Peyer's patch (tissue), 4 donors: ENCODE measurements at regions not wholly inside any gene's neighbourhood (a gene's known extent, or its start where the extent isn't known, plus 50 kb on each side); places are given as distances from the start of the nearest gene placed in this dataset.

ENCODE experiments used
- CTCF ChIP-seq, 6 experiments: fragments of 450-650 bp in 4 of 6; fragments of 200-600 bp in 2 of 6; sonication (generic) in 1 of 6; IDR thresholded peaks; one replicate each; pipeline ENCODE4 v1.5.1; 2017 to 2019; ENCODE audit warnings: antibody characterized with exemption in 6 of 6, mild to moderate bottlenecking in 3 of 6, moderate library complexity in 1 of 6
- POLR2A ChIP-seq, 2 donors: fragments of 450-650 bp; IDR thresholded peaks; one replicate each; pipeline ENCODE4 v1.5.1; 2017; ENCODE audit warnings: antibody characterized with exemption in 2 of 2, mild to moderate bottlenecking in 2 of 2, moderate library complexity in 2 of 2

GRCh38 chr14:85426068-85426935 lies 103.6 kb upstream of the FLRT2 start:
- TF ChIP-seq CTCF (IDR thresholded peaks at IDR 0.05) (no peak), POLR2A (IDR thresholded peaks at IDR 0.05) (no peak)
